ENCODE measurements at regions not wholly inside any gene's neighbourhood (a gene's known extent, or its start where the extent isn't known, plus 50 kb on each side); places are given as distances from the start of the nearest gene placed in this dataset.

- H3K4me1 ChIP-seq (ENCODE audit: low read length), result no peaks in the 10 kb centered on the region
- H3K9me3 ChIP-seq (replicated peaks; ENCODE audit: insufficient read depth, low read length), result no peaks in the 10 kb centered on the region
- DNase-seq, result no peak
- no peak for TF ChIP-seq EZH2phosphoT487 (IDR thresholded peaks at IDR 0.05; ENCODE audit: low read length)
- no peak for TF ChIP-seq EZH2 (optimal IDR thresholded peaks at IDR 0.05; ENCODE audit: low read depth, low read length)
- TF ChIP-seq, protein P1, sequence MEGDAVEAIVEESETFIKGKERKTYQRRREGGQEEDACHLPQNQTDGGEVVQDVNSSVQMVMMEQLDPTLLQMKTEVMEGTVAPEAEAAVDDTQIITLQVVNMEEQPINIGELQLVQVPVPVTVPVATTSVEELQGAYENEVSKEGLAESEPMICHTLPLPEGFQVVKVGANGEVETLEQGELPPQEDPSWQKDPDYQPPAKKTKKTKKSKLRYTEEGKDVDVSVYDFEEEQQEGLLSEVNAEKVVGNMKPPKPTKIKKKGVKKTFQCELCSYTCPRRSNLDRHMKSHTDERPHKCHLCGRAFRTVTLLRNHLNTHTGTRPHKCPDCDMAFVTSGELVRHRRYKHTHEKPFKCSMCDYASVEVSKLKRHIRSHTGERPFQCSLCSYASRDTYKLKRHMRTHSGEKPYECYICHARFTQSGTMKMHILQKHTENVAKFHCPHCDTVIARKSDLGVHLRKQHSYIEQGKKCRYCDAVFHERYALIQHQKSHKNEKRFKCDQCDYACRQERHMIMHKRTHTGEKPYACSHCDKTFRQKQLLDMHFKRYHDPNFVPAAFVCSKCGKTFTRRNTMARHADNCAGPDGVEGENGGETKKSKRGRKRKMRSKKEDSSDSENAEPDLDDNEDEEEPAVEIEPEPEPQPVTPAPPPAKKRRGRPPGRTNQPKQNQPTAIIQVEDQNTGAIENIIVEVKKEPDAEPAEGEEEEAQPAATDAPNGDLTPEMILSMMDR (IDR thresholded peaks at IDR 0.05; ENCODE audit: low read length), result no peak
- H3K36me3 ChIP-seq (replicated peaks; ENCODE audit: insufficient read depth, low read length), result no peaks in the 10 kb centered on the region
- H2AFZ ChIP-seq (ENCODE audit: low read length), result no peak overlapping the region
- no peak overlapping the region for H3K27ac ChIP-seq (ENCODE audit: low read length)
- no peaks in the 10 kb centered on the region for H4K20me1 ChIP-seq (ENCODE audit: insufficient read depth, low read length)
- H3K4me3 ChIP-seq (ENCODE audit: low read length), result no peak overlapping the region
- H3K4me2 ChIP-seq (ENCODE audit: low read depth, low read length), result no peak overlapping the region
- no peaks in the 10 kb centered on the region for H3K27me3 ChIP-seq (replicated peaks; ENCODE audit: insufficient read depth, low read length)
- no peaks in the 10 kb centered on the region for H3K9me2 ChIP-seq (replicated peaks; ENCODE audit: insufficient read depth, low read length)
- no peak overlapping the region for H3K9ac ChIP-seq (ENCODE audit: low read length)
- H3F3A ChIP-seq (ENCODE audit: insufficient read depth, low read length), result no peaks in the 10 kb centered on the region
- no peaks in the 10 kb centered on the region for H3K79me2 ChIP-seq (ENCODE audit: low read length)
Measured at GRCh38 chr3:86244905-86245304, 746.0 kb downstream of the VGLL3 start.

- Histone ChIP-seq H3K27ac (ENCODE audit: low read length) (no peak overlapping the region), H3F3A (ENCODE audit: insufficient read depth, low read length) (no peaks in the 10 kb centered on the region), H3K36me3 (replicated peaks; ENCODE audit: insufficient read depth, low read length) (no peaks in the 10 kb centered on the region), H3K4me2 (ENCODE audit: low read depth, low read length) (no peak overlapping the region), H3K4me1 (ENCODE audit: low read length) (no peaks in the 10 kb centered on the region), H4K20me1 (ENCODE audit: insufficient read depth, low read length) (no peaks in the 10 kb centered on the region), H3K79me2 (ENCODE audit: low read length) (no peaks in the 10 kb centered on the region), H2AFZ (ENCODE audit: low read length) (no peak overlapping the region), H3K9me3 (replicated peaks; ENCODE audit: insufficient read depth, low read length) (no peaks in the 10 kb centered on the region), H3K4me3 (ENCODE audit: low read length) (no peak overlapping the region), H3K9ac (ENCODE audit: low read length) (no peak overlapping the region), H3K27me3 (replicated peaks; ENCODE audit: insufficient read depth, low read length) (no peaks in the 10 kb centered on the region), H3K9me2 (replicated peaks; ENCODE audit: insufficient read depth, low read length) (no peaks in the 10 kb centered on the region)
- DNase-seq, result no peak
- TF ChIP-seq, protein P1 (IDR thresholded peaks at IDR 0.05; ENCODE audit: low read length), result no peak
- TF ChIP-seq EZH2 (optimal IDR thresholded peaks at IDR 0.05; ENCODE audit: low read depth, low read length) (no peak), EZH2phosphoT487 (IDR thresholded peaks at IDR 0.05; ENCODE audit: low read length) (no peak)
Measured at GRCh38 chr3:86239946-86240345, 751.0 kb downstream of the VGLL3 start.

DNA sequence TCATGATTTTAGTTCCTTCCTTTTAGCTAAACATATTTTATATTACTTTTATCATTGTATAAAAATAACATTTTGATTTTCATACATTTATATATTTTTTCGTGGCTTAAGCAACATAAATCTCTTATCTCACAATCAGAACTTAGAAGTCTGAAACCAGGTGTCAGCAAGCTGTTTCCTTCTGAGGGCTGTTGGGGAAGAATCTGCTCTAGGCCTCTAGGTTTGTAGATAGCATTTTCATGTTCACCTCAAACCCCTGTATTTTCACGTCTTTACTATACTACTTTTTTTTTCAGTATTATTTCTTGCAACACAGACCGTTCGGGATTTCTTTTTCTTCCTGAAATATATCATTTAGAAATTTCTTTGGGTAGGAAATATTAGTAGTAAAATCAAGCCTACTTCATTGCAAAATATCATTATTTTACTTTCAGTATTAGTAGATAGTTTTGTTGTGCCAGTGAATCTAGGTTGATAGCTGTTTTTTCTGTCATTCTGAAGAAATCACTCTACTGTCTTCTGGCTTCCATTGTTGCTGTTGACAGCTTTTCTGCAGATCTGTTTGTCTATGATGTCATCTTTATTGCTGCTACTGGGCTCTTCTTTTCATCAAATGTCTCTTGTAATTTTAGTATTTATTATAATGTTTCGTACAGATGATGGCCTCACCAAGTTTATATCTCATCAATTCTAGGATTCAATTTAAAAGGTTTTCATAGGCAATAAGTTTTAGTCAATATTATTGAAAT is 756.3 kb downstream of the VGLL3 start:
- Histone ChIP-seq H3K27ac (ENCODE audit: low read length) (peak overlapping the region; percentile 26; the same call in 1 of the 2 replicates), H3K4me3 (ENCODE audit: low read length) (peak overlapping the region; percentile 12; the same call in 1 of the 2 replicates), H3K9me2 (replicated peaks; ENCODE audit: insufficient read depth, low read length) (no peaks in the 10 kb centered on the region), H4K20me1 (ENCODE audit: insufficient read depth, low read length) (no peaks in the 10 kb centered on the region), H3K79me2 (ENCODE audit: low read length) (no peaks in the 10 kb centered on the region), H2AFZ (ENCODE audit: low read length) (no peak overlapping the region), H3K9ac (ENCODE audit: low read length) (no peak overlapping the region), H3F3A (ENCODE audit: insufficient read depth, low read length) (no peaks in the 10 kb centered on the region), H3K4me1 (ENCODE audit: low read length) (no peaks in the 10 kb centered on the region), H3K36me3 (replicated peaks; ENCODE audit: insufficient read depth, low read length) (no peaks in the 10 kb centered on the region), H3K9me3 (replicated peaks; ENCODE audit: insufficient read depth, low read length) (no peaks in the 10 kb centered on the region), H3K27me3 (replicated peaks; ENCODE audit: insufficient read depth, low read length) (no peaks in the 10 kb centered on the region), H3K4me2 (ENCODE audit: low read depth, low read length) (peak overlapping the region; percentile 35)
- TF ChIP-seq, protein P1 (IDR thresholded peaks at IDR 0.05; ENCODE audit: low read length), result no peak
- no peak for TF ChIP-seq EZH2phosphoT487 (IDR thresholded peaks at IDR 0.05; ENCODE audit: low read length)
- TF ChIP-seq EZH2 (optimal IDR thresholded peaks at IDR 0.05; ENCODE audit: low read depth, low read length), result no peak
- peak; percentile 55 for DNase-seq
